SK-N-SH (cell line): ENCODE measurements at regions not wholly inside any gene's neighbourhood (a gene's known extent, or its start where the extent isn't known, plus 50 kb on each side); places are given as distances from the start of the nearest gene placed in this dataset.

Source experiments
- CTCF ChIA-PET: fragments of 300-600, 350-600 bp; formaldehyde crosslinking; extraction: SDS; loops from one replicate; lab custom pipeline; 2021; lab: Yijun Ruan, JAX
- POLR2A ChIA-PET: fragments of 350-600 bp; sonication (Branson Sonifier 250); formaldehyde crosslinking; extraction: SDS; loops from one replicate; lab custom pipeline; 2020; ENCODE audit warnings: antibody characterized with exemption, inconsistent platforms; lab: Yijun Ruan, JAX
- DNase-seq: peaks from one replicate; pipeline ENCODE4 v3.0.0; 2012
- H2AFZ ChIP-seq: fragments of 200-600 bp; sonication (generic); 2 replicates; pipeline ENCODE4 v1.8.1; 2016; ENCODE audit warnings: antibody characterized with exemption, mild to moderate bottlenecking, low read depth
- H3F3A ChIP-seq: fragments of 200-600 bp; sonication (generic); replicated peaks from 2 replicates; pipeline ENCODE3; 2016; ENCODE audit warnings: antibody characterized with exemption, mild to moderate bottlenecking; ENCODE audit not compliant: insufficient read depth
- H3K27ac ChIP-seq, 2 experiments: fragments of 200-500 bp in 1 of 2; fragments of 200-600 bp in 1 of 2; sonication (Bioruptor generic) in 1 of 2; sonication (generic), shearing (Covaris generic) in 1 of 2; 2 replicates each; pipeline versions ENCODE4 v1.5.1 to v1.6.1; 2014 to 2016; ENCODE audit warnings: low read depth in 2 of 2, inconsistent platforms in 1 of 2, low read length in 1 of 2, mild to moderate bottlenecking in 1 of 2, mixed read lengths in 1 of 2
- H3K27me3 ChIP-seq: fragments of 200-600 bp; sonication (generic), shearing (Covaris generic); 2 replicates; pipeline ENCODE4 v1.6.1; 2016; ENCODE audit warnings: mixed run types; ENCODE audit not compliant: insufficient read depth
- H3K36me3 ChIP-seq, 2 experiments: fragments of 200-500 bp in 1 of 2; fragments of 200-600 bp in 1 of 2; sonication (Bioruptor generic) in 1 of 2; sonication (generic) in 1 of 2; replicated peaks in 1 of 2; 2 replicates each; pipeline versions ENCODE3 to v1.5.1; 2014 to 2016; ENCODE audit warnings: low read length in 1 of 2, mild to moderate bottlenecking in 1 of 2; ENCODE audit not compliant: insufficient read depth in 2 of 2, control insufficient read depth in 1 of 2
- H3K4me1 ChIP-seq, 2 experiments: fragments of 200-500 bp in 1 of 2; fragments of 200-600 bp in 1 of 2; sonication (Bioruptor generic) in 1 of 2; sonication (generic), shearing (Covaris generic) in 1 of 2; 2 replicates each; pipeline versions ENCODE4 v1.5.1 to v1.6.1; 2014 to 2016; ENCODE audit warnings: low read depth in 1 of 2, low read length in 1 of 2, mixed run types in 1 of 2; ENCODE audit not compliant: insufficient read depth in 2 of 2, control insufficient read depth in 1 of 2
- H3K4me2 ChIP-seq: fragments of 200-600 bp; sonication (generic), shearing (Covaris generic); 2 replicates; pipeline ENCODE4 v1.6.1; 2017; ENCODE audit warnings: mixed run types
- H3K4me3 ChIP-seq, 2 experiments: fragments of 200-500 bp in 1 of 2; fragments of 200-600 bp in 1 of 2; sonication (Bioruptor generic) in 1 of 2; sonication (generic), shearing (Covaris generic) in 1 of 2; 2 replicates each; pipeline versions ENCODE4 v1.5.1 to v1.8.1; 2014 to 2016; ENCODE audit warnings: low read depth in 2 of 2, inconsistent platforms in 1 of 2, low read length in 1 of 2, mild to moderate bottlenecking in 1 of 2, mixed read lengths in 1 of 2, moderate library complexity in 1 of 2
- H3K79me2 ChIP-seq: fragments of 200-600 bp; sonication (generic); 2 replicates; pipeline ENCODE4 v1.8.1; 2017; ENCODE audit warnings: mild to moderate bottlenecking; ENCODE audit not compliant: insufficient read depth
- H3K9ac ChIP-seq: fragments of 200-600 bp; sonication (generic); 2 replicates; pipeline ENCODE4 v1.6.1; 2017; ENCODE audit warnings: mixed run types
- H3K9me2 ChIP-seq: fragments of 200-600 bp; sonication (generic); 2 replicates; pipeline ENCODE4 v1.6.1; 2017; ENCODE audit warnings: mixed run types
- H3K9me3 ChIP-seq: fragments of 200-600 bp; sonication (generic); 2 replicates; pipeline ENCODE4 v1.6.1; 2017; ENCODE audit warnings: mixed run types, mild to moderate bottlenecking, moderate library complexity
- H4K20me1 ChIP-seq: fragments of 200-600 bp; sonication (generic); 2 replicates; pipeline ENCODE4 v1.6.1; 2017; ENCODE audit warnings: mild to moderate bottlenecking, mixed run types; ENCODE audit not compliant: insufficient read depth
- CHD2 ChIP-seq: fragments of 150-350 bp; IDR thresholded peaks from 2 replicates; pipeline ENCODE4 v1.6.1; 2018; ENCODE audit warnings: low read length; ENCODE audit not compliant: partially characterized antibody
- ELF1 ChIP-seq: IDR thresholded peaks from 2 replicates; pipeline ENCODE4 v1.4.0; 2012
- EP300 ChIP-seq, 2 experiments: IDR thresholded peaks; 2 replicates each; pipeline versions ENCODE4 v1.4.0 to v1.6.1; 2012; ENCODE audit warnings: borderline replicate concordance in 1 of 2, low read depth in 1 of 2, low read length in 1 of 2
- EZH2phosphoT487 ChIP-seq: fragments of 200-600 bp; sonication (generic); IDR thresholded peaks from 2 replicates; pipeline ENCODE4 v1.6.1; 2017; ENCODE audit warnings: low read depth, mixed run types, mild to moderate bottlenecking, antibody characterized with exemption, moderate library complexity, borderline replicate concordance
- FOSL2 ChIP-seq: IDR thresholded peaks from 2 replicates; pipeline ENCODE4 v1.4.0; 2012; ENCODE audit warnings: low read depth, mild to moderate bottlenecking, moderate library complexity, borderline replicate concordance
- FOXJ3 ChIP-seq: sonication (generic); formaldehyde crosslinking; IDR thresholded peaks from 2 replicates; pipeline ENCODE4 v1.5.1; 2020; ENCODE audit warnings: mild to moderate bottlenecking, missing genetic modification reagents
- FOXM1 ChIP-seq: IDR thresholded peaks from 2 replicates; pipeline ENCODE4 v1.4.0; 2012; ENCODE audit warnings: low read depth, mild to moderate bottlenecking
- JUND ChIP-seq: IDR thresholded peaks from 2 replicates; pipeline ENCODE4 v1.4.0; 2012
- MEF2A ChIP-seq: IDR thresholded peaks from 2 replicates; pipeline ENCODE4 v1.4.0; 2012; ENCODE audit warnings: low read depth, borderline replicate concordance
- NFIC ChIP-seq: IDR thresholded peaks from 2 replicates; pipeline ENCODE4 v1.4.0; 2012; ENCODE audit warnings: borderline replicate concordance
- NRF1 ChIP-seq: IDR thresholded peaks from 2 replicates; pipeline ENCODE4 v1.6.1; 2012; ENCODE audit warnings: low read depth, mild to moderate bottlenecking, low read length
- RAD21 ChIP-seq: IDR thresholded peaks from 2 replicates; pipeline ENCODE4 v1.6.1; 2012; ENCODE audit warnings: mild to moderate bottlenecking, low read length
- REST ChIP-seq: IDR thresholded peaks from 2 replicates; pipeline ENCODE4 v1.6.1; 2012; ENCODE audit warnings: mild to moderate bottlenecking, low read depth, low read length, moderate library complexity
- SIN3A ChIP-seq: IDR thresholded peaks from 2 replicates; pipeline ENCODE4 v1.6.1; 2012; ENCODE audit warnings: low read depth, mild to moderate bottlenecking, low read length, moderate library complexity, borderline replicate concordance
- SMC3 ChIP-seq: IDR thresholded peaks from 2 replicates; pipeline ENCODE4 v1.6.1; 2012; ENCODE audit warnings: low read depth, low read length, improper control_type of control experiment
- TAF1 ChIP-seq: IDR thresholded peaks from 2 replicates; pipeline ENCODE4 v1.6.1; 2012; ENCODE audit warnings: low read depth, mild to moderate bottlenecking, low read length, moderate library complexity, borderline replicate concordance
- TCF12 ChIP-seq: IDR thresholded peaks from 2 replicates; pipeline ENCODE4 v1.4.0; 2012
- USF1 ChIP-seq: IDR thresholded peaks from 2 replicates; pipeline ENCODE4 v1.4.0; 2012; ENCODE audit warnings: low read depth, borderline replicate concordance
- YY1 ChIP-seq: IDR thresholded peaks from 2 replicates; pipeline ENCODE4 v1.4.0; 2012; ENCODE audit warnings: low read depth, mild to moderate bottlenecking
- WGBS: methylation state at CpG from one replicate; pipeline ENCODE4 v1.1.6; 2017; ENCODE audit warnings: low lambda C conversion rate; 5-methylcytosine and 5-hydroxymethylcytosine counted together
- TF ChIP-seq, protein P1 (sequence below): IDR thresholded peaks from 2 replicates; pipeline ENCODE4 v1.4.0; 2012; ENCODE audit warnings: low read depth

- TF ChIP-seq YY1 (no peak), CHD2 (no peak)
- TF ChIP-seq, all 33 proteins: peak for 0
These were observed 423.8 kb downstream of the PPP4R3C start (continued) for GRCh38 chrX:27039332-27039731.

DNA sequence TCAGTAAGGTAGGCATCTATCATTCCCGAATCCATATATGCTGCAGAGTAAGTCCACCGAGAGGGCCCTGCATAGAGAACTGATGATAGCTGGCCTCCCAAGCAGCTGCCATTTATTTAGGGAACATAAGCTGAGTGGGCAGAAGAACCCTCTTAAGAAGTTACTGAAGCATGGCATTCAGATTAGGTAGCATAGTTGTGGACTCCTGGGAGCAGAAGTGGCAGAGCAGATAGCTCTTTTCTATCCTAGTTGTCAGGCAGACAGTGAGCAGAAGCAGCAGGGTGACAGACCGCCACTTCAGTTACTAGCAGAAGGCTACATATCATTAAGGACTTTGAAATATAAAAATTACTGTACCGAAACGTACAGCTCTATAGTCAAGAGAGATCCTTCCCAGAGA, 454.7 kb downstream of the PPP4R3C start:
- no peak overlapping the region for H3K4me2 ChIP-seq
- H3K27me3 ChIP-seq, result no peaks in the 10 kb centered on the region
- H3K4me3 ChIP-seq, result no peak overlapping the region
- H3K9me2 ChIP-seq, result no peaks in the 10 kb centered on the region
- H3K27ac ChIP-seq, result no peak overlapping the region
- DNase-seq, result no peak
- no peaks in the 10 kb centered on the region for H3K36me3 ChIP-seq
- H2AFZ ChIP-seq, result no peak overlapping the region
- H3K9ac ChIP-seq, result no peak overlapping the region
- H3K9me3 ChIP-seq, result no peaks in the 10 kb centered on the region; the same call in 1 of the 2 replicates
- ChIA-PET POLR2A (no interaction called here), CTCF (no interaction called here)
- no peaks in the 10 kb centered on the region for H3F3A ChIP-seq
- no peaks in the 10 kb centered on the region for H3K4me1 ChIP-seq
- TF ChIP-seq JUND (no peak), FOXJ3 (CRISPR knock-in tag) (no peak), YY1 (no peak), RAD21 (no peak), EP300 (IDR thresholded peaks at IDR 0.05; ENCODE audit: borderline replicate concordance in 1 of 2, low read depth in 1 of 2, low read length in 1 of 2) (no peak), FOXM1 (no peak), NFIC (no peak), NRF1 (no peak)
- TF ChIP-seq, protein P1, sequence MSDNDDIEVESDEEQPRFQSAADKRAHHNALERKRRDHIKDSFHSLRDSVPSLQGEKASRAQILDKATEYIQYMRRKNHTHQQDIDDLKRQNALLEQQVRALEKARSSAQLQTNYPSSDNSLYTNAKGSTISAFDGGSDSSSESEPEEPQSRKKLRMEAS, result no peak
- 5% methylated on average over 5 of the region's 5 CpGs for whole genome bisulfite sequencing
- H3K79me2 ChIP-seq, result no peaks in the 10 kb centered on the region
- no peaks in the 10 kb centered on the region for H4K20me1 ChIP-seq

GRCh38 chrX:26999634-27000033, 463.5 kb downstream of the PPP4R3C start:
- Histone ChIP-seq H3K9me3 (no peaks in the 10 kb centered on the region), H3F3A (no peaks in the 10 kb centered on the region), H2AFZ (no peak overlapping the region), H3K9ac (no peak overlapping the region), H3K36me3 (no peaks in the 10 kb centered on the region), H3K9me2 (no peaks in the 10 kb centered on the region), H3K79me2 (no peaks in the 10 kb centered on the region), H3K4me2 (no peak overlapping the region), H3K27me3 (no peaks in the 10 kb centered on the region), H4K20me1 (no peaks in the 10 kb centered on the region), H3K4me3 (no peak overlapping the region), H3K4me1 (no peaks in the 10 kb centered on the region), H3K27ac (no peak overlapping the region)
- ChIA-PET POLR2A (no interaction called here), CTCF (no interaction called here)
- 5% methylated on average over 1 of the region's 1 CpG for WGBS
- TF ChIP-seq SMC3 (no peak), REST (no peak), EZH2phosphoT487 (no peak), NRF1 (no peak), TAF1 (no peak), JUND (no peak), SIN3A (no peak), MEF2A (no peak), EP300 (IDR thresholded peaks at IDR 0.05; ENCODE audit: borderline replicate concordance in 1 of 2, low read depth in 1 of 2, low read length in 1 of 2) (no peak), CHD2 (no peak), FOXJ3 (CRISPR knock-in tag) (no peak), USF1 (no peak), FOSL2 (no peak), ELF1 (no peak), TCF12 (no peak)
- no peak for DNase-seq
